UCSD-AML1 (cell line): ENCODE measurements at regions not wholly inside any gene's neighbourhood (a gene's known extent, or its start where the extent isn't known, plus 50 kb on each side); places are given as distances from the start of the nearest gene placed in this dataset.

Experiments
- DNase-seq: peaks from one replicate; lab custom pipeline; 2025; ENCODE audit not compliant: unreplicated experiment; lab: John Stamatoyannopoulos, UW

GRCh38 chr16:26281381-26282110 lies 589.8 kb downstream of the HS3ST4 start:
- DNase-seq: no peak

GRCh38 chr16:26295625-26296304 lies 604.0 kb downstream of the HS3ST4 start:
- no peak for DNase-seq

GRCh38 chr16:26301516-26301915 lies 609.8 kb downstream of the HS3ST4 start:
- no peak for DNase-seq

- no peak for DNase-seq
Observed at GRCh38 chr16:26316683-26317464, 625.1 kb downstream of the HS3ST4 start.

DNA sequence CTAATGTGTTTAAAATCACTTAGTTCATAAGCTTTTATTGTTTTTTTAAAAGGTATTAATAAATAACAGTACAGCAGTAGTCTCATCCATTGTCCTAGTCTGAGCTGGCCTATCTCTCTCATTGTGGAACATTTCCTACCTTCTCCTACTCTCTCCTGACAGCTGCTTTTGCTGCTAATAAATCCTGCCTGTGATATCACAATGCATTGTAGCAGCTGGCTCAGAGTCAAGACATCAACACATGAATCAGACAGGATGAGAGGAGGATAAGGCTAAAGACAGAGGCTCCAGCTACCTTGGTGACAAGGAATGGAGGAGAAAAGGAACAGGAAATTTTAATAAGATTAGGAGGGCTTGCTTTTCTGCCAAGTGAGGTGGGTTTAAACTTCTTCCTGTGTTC lies 626.1 kb downstream of the HS3ST4 start:
- DNase-seq: no peak

DNA sequence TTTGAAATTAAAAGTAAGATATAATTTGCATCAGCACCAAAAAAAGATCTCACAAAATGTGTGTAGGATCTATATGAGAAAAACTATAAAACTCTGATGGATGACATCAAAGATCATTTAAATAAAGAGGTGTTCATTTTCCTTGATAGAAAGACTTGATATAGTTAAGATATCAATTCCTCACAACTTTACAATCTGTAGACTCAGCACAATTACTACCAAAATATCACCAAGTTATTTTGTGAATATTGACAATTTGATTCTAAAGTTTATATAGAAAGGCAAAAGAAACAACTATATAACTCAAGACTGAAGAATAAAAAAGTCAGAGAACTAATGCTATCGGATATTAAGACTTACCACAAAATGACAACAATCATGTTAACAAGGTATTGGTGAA lies 638.9 kb downstream of the HS3ST4 start:
- no peak for DNase-seq

DNA sequence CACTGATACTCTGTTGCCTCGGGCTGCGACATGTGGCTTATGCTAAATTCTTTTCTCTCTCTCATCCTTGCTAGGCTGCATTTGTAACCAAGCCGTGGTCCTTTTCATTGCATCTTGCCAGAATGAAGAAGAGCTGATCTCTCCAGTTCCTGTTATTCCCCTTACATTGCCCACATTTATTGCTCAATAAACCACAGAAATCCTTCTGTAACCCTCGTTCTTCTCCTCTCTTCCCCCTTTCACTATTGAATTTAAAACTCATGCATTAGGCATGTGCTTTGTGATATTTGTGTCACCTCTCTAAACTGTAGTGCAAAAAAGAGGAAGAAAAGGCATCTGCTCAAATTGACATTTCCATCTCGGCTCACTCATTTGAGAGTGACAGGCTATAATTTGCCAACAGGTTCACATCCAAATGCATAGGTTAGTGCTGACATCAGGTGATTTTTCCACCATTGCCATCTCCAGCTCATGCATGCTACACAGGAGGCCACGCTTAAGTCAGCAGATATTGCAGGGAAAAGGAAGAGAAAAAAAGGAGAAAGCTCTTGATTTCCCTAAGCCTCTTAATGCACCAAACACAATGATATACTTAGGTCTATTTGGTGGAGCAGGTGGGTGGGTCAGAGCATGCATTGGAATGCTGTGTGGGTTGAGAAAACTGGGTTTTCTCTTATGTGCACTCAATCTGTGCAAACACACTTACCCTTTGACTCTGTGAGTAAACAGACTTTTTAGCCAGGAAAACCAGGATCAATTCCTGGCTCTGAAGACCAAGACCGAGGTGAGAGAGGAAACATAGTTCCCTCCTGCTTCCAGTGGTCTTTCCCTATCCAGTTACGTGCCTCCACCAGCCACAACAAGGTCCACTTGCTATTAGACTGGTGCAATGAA lies 642.7 kb downstream of the HS3ST4 start:
- DNase-seq: no peak

GRCh38 chr16:26335236-26335853 lies 643.6 kb downstream of the HS3ST4 start:
- DNase-seq: no peak

DNA sequence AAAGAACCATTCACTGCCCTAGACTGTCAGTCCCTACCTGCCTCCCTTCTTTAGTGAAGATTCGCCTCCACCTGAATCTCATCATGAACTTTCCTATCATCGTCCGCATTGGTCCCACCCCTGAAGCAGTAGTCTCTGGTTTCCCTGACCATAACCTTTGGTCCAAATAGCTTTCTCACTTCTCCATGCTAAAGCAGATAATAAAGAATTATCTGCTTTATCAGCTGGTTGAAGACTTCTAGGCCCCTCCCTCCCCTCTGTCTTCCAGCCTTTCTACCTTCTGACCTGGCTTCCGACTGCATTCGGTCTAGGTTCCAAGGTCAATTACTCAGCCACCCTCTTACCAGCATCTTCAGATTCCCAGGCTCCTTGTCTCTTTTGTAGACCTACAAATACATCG lies 650.9 kb downstream of the HS3ST4 start:
- no peak for DNase-seq

DNA sequence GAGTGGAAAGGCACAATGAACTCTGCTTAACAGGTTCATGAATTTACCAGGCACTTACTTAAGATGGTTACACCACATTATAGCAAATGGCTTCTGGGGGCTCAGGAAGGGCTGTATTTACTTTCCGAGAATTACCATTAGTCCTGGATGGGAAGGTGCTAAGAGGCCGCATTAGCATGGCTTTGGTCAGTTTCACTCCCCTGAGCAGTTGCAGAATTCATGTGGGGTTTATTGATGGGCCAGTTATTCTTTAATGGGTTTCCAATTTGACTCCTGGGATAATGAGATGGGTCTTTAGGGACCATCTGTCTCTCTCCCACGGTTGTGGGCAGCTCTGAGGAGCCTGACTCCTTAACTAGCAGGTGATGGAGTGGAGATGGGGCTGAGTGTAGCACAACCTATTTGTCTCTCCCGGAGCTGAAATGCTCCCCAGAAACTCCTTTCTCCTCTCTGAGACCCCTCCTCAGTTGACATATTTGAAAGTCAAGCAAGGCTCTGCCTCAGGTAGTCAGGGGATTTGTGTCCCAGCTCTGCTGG lies 652.5 kb downstream of the HS3ST4 start:
- DNase-seq: no peak

- no peak for DNase-seq
Observed at GRCh38 chr16:26344976-26345375, 653.2 kb downstream of the HS3ST4 start.

GRCh38 chr16:26345966-26346365 lies 654.2 kb downstream of the HS3ST4 start:
- DNase-seq: no peak

DNA sequence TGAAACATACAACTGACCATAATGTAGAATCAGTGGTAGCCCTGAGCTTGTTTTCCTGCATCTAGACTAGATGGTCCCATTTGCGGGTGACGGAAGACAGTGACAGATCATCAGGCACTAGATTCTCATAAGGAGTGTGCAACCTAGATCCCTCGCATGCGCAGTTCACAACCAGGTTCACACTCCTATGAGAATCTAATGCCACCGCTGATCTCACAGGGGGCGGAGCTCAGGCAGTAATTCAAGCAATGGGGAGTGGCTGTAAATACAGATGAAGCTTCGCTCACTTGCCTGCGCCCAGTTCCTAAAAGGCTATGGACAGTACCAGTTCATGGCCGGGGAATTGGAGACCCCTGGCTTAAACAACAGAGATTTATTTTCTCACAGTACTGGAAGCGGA lies 656.3 kb downstream of the HS3ST4 start:
- DNase-seq: no peak

DNA sequence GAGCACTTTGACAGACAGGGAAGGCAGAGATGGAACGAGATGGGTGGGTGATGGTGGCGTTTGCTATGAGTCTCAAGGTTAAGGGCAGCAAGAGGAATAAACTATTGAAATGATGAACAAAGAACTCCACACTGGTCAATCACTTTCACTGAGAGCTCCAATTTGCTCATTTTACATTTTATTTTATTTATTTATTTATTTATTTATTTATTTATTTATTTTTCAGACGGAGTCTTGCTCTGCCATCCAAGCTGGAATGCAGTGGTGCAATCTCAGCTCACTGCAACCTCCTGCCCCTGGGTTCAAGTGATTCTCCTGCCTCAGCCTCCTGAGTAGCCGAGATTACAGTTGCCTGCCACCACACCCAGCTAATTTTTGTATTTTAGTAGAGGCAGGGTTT lies 669.1 kb downstream of the HS3ST4 start:
- DNase-seq: no peak

- no peak for DNase-seq
Observed at GRCh38 chr16:26363581-26363980, 671.8 kb downstream of the HS3ST4 start.

DNA sequence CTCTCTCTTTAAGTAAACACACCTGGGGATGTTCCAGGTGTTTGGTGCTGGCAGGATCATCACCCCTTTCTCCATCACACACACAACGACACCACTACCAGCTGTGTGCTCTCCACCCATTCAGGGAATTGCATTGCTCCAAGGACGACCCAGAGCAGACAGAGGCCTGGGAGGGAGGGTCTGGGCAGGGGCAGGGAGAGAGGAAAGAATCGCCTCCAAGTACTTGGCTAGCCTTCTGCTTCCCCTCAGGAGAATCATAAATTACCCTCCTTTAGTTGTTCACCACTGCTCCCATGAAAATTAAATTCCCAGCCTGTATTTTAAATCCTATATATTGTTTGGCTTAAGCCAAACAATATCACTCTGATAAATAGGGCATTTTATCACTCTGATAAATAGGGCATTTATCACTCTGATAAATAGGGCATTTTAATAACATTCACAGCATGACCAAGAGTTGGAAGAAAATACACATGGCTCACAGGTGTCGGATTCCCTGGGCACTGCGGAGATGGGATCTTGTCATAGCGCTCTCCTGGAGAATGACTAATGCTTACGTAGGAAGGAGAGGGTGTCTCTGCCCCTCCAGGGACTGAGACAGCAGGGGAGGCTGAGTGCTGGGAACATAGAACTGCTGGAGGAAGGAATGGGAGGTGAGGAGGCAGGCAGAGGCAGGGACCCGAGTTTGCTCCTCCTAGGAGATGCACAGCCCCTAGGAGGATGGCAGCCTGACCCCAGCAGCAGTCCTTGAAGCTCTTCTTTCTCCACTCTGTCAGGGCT lies 673.6 kb downstream of the HS3ST4 start:
- DNase-seq: no peak

DNA sequence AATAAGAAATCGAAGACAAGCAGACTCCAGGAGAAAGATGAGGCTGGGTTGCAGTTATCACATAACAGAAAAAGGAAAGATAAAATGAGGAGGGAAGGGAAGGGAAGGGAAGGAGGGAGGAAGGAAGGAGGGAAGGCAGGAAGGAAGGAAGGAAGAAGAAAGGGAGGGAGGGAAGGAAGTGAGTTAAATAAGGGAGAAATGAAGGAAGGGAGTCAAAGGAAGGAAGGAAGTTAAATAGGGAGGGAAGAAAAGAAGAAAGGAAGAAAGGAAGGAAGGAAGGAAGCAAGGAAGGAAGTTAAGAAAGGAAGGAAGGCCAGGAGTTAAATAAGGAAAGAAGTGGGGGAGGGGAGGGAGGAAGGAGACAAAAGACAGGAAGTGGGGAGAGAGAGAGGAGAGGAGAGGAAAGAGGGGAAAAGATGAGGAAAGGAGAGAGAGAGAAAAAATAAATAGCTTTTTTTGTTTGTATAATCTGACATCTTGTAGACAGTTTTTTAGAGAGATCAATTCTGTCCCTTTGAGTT lies 679.6 kb downstream of the HS3ST4 start:
- DNase-seq: no peak

- DNase-seq: no peak
Observed at GRCh38 chr16:26374279-26374925, 682.6 kb downstream of the HS3ST4 start.

DNA sequence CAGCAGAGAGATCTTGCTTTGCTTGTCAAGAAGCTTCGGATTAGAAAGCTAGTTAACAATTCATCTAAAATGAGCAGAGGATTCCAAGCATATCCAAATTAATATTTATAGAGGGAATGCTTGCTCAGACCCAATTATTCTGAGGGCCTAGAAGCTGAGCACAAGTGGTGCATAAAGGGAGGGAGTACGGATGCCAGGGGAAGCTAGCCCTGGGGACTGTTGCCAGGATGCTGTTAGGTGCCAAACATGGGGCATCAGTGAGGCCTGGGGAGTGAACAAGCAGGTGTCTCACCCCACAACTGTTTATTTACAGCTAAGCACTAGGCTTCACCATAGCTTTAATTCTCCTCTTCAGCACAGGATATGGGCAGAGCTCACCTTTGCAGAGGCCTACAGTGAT lies 684.1 kb upstream of the C16orf82 start:
- no peak for DNase-seq
